Type B pancreatic cell (in vitro differentiated cells): ENCODE measurements at regions not wholly inside any gene's neighbourhood (a gene's known extent, or its start where the extent isn't known, plus 50 kb on each side); places are given as distances from the start of the nearest gene placed in this dataset.

Experiments used
- DNase-seq: peaks from one replicate; pipeline ENCODE4 v3.0.0; 2021; ENCODE audit warnings: mixed read lengths; ENCODE audit not compliant: unreplicated experiment; ENCODE audit errors: extremely low spot score
- H3K27ac Mint-ChIP-seq: 2 replicates; pipeline ENCODE4 v1.8.0; 2021; ENCODE audit warnings: mild to moderate bottlenecking, mixed read lengths
- H3K27me3 Mint-ChIP-seq: 2 replicates; pipeline ENCODE4 v1.8.0; 2021; ENCODE audit warnings: mixed read lengths
- H3K36me3 Mint-ChIP-seq: 2 replicates; pipeline ENCODE4 v1.8.0; 2021; ENCODE audit warnings: mixed read lengths
- H3K4me1 Mint-ChIP-seq: one replicate; pipeline ENCODE4 v1.8.0; 2021; ENCODE audit warnings: mixed read lengths; ENCODE audit not compliant: unreplicated experiment
- H3K4me3 Mint-ChIP-seq: 2 replicates; pipeline ENCODE4 v1.8.0; 2021; ENCODE audit warnings: mild to moderate bottlenecking, mixed read lengths
- H3K9me3 Mint-ChIP-seq: 2 replicates; pipeline ENCODE4 v1.8.0; 2021; ENCODE audit warnings: mixed read lengths
- TF ChIP-seq, protein P1 (sequence below): fragments of 200-600 bp; sonication (generic); conservative IDR thresholded peaks from 2 replicates; pipeline ENCODE4 v1.5.0; 2021; ENCODE audit warnings: antibody characterized with exemption, mild to moderate bottlenecking

DNA sequence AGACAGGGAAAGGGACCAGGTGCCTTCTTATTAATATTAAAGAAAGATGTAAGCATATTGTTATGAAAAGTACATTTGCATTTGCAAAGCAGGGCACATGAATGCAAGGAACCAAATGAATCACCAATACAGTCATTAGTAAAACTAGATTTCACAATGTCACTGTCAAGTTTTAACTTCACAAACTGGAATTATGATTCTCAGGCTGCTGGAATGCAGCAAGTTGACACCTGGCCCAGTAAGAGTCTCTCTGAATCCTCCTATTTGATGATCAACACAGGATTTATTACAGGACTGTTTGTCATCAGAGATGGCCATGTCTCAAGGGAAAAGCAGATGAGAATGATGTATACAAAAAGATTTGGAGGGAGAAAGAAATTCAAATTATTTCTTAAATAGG lies 72.9 kb upstream of the STK39 start:
- Mint-ChIP-seq H3K27me3 (no peaks in the 10 kb centered on the region), H3K36me3 (no peaks in the 10 kb centered on the region)

DNA sequence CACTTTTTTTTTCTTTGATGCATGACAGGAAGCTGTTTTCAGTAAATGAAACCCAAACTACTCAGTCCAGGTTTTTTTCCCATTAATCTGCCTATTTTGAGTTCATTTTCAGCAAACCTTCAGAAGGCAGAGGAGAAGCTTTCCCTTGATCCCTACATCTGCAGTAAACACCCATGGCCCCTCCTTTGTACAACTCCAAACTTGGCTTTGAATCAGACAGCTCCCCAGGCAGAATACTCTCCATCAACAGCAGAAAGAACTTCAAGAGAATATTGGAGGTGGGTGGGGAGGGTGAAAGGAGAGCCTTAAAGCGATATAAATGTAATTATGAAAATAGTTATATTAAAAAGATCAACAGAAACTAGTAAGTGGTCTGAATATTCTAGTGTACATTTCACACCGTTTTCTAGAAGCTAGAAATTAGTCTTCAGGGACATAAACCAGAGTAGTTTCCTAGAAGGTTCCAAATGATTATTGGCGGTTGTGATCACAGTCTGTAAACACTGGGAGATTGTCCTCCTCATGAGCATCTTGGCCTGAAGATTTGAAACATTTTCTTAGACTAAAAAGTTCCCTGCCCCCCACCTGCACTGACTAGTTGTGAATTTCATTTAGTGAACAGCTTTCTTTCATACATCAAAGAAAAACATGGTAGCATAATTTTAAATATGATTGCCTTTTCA lies 75.1 kb upstream of the STK39 start:
- DNase-seq = no peak
- H3K9me3 Mint-ChIP-seq = no peaks in the 10 kb centered on the region
- no peaks in the 10 kb centered on the region for H3K27me3 Mint-ChIP-seq
- peaks cover 12% of the 10 kb centered on the region for H3K4me1 Mint-ChIP-seq
- no peak overlapping the region for H3K4me3 Mint-ChIP-seq
- no peak overlapping the region for H3K27ac Mint-ChIP-seq
- no peaks in the 10 kb centered on the region for H3K36me3 Mint-ChIP-seq
- TF ChIP-seq, protein P1, sequence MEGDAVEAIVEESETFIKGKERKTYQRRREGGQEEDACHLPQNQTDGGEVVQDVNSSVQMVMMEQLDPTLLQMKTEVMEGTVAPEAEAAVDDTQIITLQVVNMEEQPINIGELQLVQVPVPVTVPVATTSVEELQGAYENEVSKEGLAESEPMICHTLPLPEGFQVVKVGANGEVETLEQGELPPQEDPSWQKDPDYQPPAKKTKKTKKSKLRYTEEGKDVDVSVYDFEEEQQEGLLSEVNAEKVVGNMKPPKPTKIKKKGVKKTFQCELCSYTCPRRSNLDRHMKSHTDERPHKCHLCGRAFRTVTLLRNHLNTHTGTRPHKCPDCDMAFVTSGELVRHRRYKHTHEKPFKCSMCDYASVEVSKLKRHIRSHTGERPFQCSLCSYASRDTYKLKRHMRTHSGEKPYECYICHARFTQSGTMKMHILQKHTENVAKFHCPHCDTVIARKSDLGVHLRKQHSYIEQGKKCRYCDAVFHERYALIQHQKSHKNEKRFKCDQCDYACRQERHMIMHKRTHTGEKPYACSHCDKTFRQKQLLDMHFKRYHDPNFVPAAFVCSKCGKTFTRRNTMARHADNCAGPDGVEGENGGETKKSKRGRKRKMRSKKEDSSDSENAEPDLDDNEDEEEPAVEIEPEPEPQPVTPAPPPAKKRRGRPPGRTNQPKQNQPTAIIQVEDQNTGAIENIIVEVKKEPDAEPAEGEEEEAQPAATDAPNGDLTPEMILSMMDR = no peak

More for the DNA sequence above, 72.9 kb upstream of the STK39 start:
- H3K27ac Mint-ChIP-seq = no peak overlapping the region
- no peak overlapping the region for H3K4me3 Mint-ChIP-seq
- no peak for DNase-seq
- H3K9me3 Mint-ChIP-seq = no peaks in the 10 kb centered on the region
- peaks cover 12% of the 10 kb centered on the region for H3K4me1 Mint-ChIP-seq
- TF ChIP-seq, protein P1 = no peak

DNA sequence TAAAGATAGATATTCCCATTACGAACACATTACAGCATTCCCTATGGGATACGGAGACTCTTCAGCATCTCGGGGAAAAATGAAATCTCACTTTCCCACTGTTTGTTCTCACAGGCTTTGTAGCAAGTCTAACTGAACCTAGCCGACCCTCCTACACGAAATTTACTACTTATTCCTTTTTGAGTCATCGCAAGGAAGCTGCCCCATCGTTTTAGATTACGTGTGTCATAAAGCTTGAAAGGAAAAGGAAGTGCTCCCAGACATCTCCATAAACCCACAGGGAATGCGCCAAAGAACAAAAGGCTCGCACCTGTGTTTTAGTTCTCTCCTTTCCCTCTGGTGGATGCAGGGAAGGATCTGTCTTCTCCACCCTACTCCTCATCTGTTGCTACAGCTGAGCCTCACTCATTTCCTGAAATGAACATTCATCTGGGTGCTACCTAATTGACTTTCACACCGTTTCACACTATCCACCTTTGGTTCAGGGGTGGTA lies 76.2 kb upstream of the STK39 start:
- no peaks in the 10 kb centered on the region for H3K27me3 Mint-ChIP-seq
- no peak overlapping the region for H3K27ac Mint-ChIP-seq
- DNase-seq = no peak
- TF ChIP-seq, protein P1 = no peak
- no peaks in the 10 kb centered on the region for H3K36me3 Mint-ChIP-seq
- no peaks in the 10 kb centered on the region for H3K9me3 Mint-ChIP-seq
- H3K4me1 Mint-ChIP-seq = peaks cover 12% of the 10 kb centered on the region
- no peak overlapping the region for H3K4me3 Mint-ChIP-seq

DNA sequence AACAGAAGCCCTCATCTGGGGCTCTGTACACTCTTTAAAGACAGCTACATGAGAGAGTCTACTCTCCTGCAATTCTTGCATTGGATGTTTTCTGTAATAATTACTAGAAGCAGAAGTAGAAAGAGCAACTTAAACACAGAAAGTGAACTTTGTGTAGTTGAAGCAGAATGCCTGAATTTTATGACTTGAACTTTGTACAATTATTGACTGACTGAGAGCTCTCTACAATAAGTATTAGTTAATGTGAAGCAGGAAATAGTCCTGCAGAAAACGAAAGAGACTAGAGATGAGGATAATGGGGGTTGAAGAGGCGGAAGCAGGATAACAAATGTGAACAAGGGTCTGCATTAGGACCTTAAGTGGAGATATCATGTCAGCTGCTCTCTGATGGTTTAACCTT lies 79.2 kb upstream of the STK39 start:
- DNase-seq = no peak
- Mint-ChIP-seq H3K4me3 (no peak overlapping the region), H3K36me3 (peaks cover 3% of the 10 kb centered on the region), H3K4me1 (peaks cover 4% of the 10 kb centered on the region), H3K27ac (no peak overlapping the region), H3K27me3 (no peaks in the 10 kb centered on the region), H3K9me3 (peaks cover 12% of the 10 kb centered on the region)
- TF ChIP-seq, protein P1 = no peak

DNA sequence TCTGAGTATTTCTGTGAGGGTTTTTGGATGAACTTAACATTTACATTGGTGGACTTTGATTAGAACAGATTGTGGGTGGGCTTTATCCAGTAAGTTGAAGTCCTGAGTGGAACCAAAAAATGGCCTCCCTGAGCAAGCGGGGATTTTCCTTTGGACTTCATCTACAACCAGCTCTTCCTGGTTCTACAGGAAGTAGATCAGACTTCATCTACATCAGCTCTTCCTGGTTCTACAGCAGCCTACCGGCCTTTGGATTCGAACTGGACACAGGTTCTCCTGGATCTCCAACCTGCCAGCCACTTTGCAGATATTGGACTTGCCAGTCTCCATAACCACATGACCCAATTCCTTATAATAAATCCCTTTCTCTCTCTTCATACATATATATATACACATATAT lies 79.9 kb upstream of the STK39 start:
- Mint-ChIP-seq H3K9me3 (peaks cover 12% of the 10 kb centered on the region), H3K36me3 (peaks cover 3% of the 10 kb centered on the region), H3K4me3 (no peak overlapping the region), H3K4me1 (peaks cover under 1% of the 10 kb centered on the region), H3K27ac (no peak overlapping the region), H3K27me3 (no peaks in the 10 kb centered on the region)
- TF ChIP-seq, protein P1 = no peak
- DNase-seq = no peak
